ENCODE measurements at regions not wholly inside any gene's neighbourhood (a gene's known extent, or its start where the extent isn't known, plus 50 kb on each side); places are given as distances from the start of the nearest gene placed in this dataset.
"Not testable (repeated sequence)": the region's sequence is repeated elsewhere in the genome, so short reads cannot be mapped to it uniquely, and the experiment has no call there.

DNA sequence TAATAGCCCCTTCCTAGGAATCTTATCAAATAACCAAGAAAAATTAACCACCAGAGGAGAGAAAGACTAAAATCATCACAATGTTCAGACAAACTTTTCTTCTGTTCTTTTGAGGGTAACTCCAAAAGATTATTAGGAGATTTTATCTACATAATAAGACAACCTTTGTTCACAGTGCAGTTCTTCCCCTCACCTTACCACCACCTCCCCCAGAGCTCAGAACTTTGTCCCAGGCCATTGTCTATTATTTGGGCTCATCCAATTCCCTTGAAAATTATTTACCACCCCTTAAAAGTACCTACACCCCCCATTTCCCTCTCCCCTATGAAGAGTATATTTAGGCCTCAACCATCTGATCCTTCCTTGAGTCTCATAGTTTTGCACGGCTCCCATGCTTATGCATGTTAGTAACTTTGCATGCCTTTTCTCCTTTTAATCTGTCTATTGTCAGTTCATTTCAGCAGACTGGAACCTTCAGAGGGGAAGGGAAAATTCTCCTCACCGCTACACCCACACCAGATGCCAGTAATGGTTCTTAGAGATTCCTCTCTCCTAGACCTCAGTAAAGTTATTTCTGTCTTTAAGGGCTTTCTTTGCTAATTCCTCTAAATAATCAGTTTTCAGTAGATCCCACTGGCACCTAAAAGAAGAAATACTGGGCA, 234.9 kb downstream of the SKIDA1 start:
- no peak for DNase-seq (ENCODE audit: low read depth)

DNA sequence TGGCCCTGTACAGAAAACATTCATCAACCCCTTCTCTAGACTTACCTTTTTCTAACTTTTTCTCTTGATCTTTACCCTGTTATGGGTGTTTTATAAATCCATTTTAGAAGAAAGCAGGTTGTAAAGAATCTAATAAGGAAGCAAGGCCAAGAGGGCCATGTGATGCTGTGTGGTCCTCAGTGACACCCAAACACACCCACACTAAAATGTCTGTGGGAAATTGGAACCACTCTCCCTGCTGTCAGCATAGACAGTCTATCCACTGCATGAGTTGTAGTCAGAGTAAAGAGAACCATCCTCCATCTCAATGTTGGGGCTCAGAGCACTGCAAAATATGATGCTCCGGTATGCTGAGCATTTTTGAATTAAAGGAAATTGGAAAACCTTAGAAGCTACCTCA, 235.5 kb downstream of the SKIDA1 start:
- DNase-seq (ENCODE audit: low read depth): no peak

DNA sequence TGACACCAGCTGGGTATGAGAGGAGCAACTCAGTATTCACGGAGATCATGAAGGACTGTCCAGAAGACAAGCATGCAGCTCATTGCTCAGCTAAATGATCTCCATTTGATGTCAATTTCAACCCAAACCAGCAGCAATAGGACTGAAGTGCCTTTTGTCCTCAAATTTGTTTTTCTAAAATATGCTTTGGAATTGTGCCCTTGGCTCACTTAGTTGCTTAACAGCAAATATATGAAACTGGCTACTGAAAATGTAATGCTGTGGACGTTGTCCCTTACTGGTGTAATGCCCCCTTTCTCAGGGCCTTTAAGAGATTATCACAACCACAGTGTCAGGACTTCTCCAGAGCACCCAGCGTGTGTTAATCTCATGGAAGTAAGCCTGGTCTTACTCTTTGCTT, 236.2 kb downstream of the SKIDA1 start:
- no peak for DNase-seq (ENCODE audit: low read depth)

- no peak for DNase-seq (ENCODE audit: low read depth)
Observed at GRCh38 chr10:21285742-21286331, 239.6 kb downstream of the SKIDA1 start.

- no peak for DNase-seq (ENCODE audit: low read depth)
Observed at GRCh38 chr10:21285207-21285606, 240.3 kb downstream of the SKIDA1 start.

DNA sequence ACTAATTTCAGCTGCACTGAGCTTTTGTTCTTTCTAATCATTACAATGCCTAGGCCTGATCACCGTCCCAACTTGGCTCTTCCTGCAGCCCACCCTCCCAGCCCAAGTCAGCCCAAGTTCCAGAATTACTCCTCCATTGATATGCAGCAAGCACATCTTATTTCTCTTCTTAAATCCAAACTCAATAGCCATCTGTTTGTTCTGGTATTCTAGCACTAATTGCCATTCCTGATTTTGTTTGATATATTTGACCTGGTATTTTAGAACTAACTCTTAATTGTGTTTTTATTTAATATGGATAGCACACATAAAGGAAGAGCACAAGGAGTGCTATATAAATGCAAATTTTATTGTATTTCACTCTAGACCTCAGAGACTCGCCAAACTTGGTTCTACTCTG, 241.2 kb downstream of the SKIDA1 start:
- DNase-seq (ENCODE audit: low read depth): no peak

DNA sequence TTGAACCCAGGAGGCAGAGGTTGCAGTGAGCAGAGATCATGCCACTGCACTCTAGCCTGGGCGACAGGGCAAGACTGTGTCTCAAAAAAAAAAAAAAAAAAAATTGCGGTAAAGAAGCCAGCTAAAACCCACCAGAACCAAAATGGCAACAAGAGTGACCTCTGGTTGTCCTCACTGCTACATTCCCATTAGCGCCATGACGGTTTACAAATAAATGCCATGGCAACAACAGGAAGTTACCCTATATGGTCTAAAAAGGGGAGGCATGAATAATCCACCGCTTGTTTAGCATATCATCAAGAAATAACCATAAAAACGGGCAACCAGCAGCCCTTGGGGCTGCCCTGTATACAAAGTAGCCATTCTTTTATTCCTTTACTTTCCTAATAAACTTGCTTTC, 242.4 kb downstream of the SKIDA1 start:
- not testable (repeated sequence) for DNase-seq (ENCODE audit: low read depth)

DNA sequence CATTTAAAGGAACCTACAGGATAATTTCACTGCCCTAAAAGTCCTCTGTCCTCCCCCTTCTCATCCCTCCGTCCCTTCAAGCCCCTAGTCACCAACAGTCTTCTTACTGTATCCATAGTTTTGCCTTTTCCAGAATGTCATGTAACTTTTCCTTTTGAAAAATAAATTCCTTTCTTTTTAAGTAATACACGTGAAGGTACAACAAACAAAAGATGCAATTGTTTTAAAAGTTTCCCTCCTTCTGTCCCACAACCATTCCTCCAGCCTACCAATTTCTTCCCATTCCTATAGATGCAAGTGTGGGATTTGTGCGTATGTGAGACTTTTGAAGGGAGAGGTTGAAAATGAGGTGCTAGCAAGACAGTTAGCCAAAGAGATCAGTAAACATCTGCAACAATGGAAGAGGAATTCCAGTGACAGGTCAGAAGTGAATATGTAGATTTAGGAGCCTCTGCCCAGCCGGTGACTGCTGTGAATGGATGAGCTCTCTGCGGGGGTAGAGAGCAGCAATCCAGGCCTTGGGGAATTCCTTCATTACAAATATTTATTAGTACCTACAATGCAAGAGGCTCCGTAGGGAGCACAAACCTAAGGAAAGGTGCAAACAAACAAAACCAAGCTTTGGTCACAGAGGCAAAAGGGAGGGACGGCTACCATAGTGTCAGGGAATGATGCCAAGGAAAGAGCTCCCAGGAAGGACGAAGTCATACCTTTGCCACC, 243.6 kb downstream of the SKIDA1 start:
- DNase-seq (ENCODE audit: low read depth): no peak

DNA sequence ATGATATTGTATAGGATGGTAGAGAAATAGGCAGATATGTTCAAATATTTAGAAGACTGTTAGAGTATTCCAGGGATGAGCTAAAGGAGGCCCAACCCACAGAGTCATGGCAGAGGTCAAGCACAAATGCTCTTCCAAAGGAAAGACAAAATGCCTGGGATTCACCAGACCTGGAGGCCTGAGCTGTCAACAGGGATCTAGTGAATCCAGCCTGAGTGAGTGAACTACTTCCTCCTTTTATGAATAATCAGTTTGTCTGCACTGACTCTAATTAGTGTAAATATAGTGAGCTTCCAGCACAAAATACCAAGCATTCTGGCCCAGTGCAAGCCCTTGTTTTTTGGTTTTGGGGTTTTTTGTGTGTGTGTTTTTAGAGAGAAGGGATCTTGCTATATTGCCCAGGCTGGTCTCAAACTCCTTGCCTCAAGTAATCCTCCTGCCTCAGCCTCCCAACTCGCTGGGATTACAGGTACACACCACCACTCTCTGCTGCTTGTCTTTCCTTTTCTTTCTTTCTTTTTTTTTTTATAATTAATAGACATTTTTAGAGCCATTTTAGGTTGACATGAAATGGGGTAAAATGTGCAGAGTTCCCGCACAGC, 244.4 kb downstream of the SKIDA1 start:
- no peak for DNase-seq (ENCODE audit: low read depth)

GRCh38 chr10:21280037-21280436, 245.4 kb downstream of the SKIDA1 start:
- no peak for DNase-seq (ENCODE audit: low read depth)

DNA sequence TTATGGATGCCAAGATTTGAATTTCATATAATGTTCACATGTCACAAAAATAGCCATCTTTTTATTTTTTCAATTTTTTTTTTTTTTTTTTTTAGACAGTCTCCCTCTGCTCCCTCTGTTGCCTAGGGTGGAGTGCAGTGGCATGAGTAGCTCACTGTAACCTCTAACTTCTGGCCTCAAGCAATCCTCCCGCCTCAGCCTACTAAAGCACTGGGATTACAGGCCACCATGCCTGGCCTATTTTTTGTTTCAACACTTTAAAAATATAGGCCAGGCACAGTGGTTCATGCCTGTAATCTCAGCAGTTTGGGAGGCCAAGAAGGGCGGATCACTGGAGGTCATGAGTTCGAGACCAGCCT, 246.3 kb downstream of the SKIDA1 start:
- DNase-seq (ENCODE audit: low read depth): no peak

DNA sequence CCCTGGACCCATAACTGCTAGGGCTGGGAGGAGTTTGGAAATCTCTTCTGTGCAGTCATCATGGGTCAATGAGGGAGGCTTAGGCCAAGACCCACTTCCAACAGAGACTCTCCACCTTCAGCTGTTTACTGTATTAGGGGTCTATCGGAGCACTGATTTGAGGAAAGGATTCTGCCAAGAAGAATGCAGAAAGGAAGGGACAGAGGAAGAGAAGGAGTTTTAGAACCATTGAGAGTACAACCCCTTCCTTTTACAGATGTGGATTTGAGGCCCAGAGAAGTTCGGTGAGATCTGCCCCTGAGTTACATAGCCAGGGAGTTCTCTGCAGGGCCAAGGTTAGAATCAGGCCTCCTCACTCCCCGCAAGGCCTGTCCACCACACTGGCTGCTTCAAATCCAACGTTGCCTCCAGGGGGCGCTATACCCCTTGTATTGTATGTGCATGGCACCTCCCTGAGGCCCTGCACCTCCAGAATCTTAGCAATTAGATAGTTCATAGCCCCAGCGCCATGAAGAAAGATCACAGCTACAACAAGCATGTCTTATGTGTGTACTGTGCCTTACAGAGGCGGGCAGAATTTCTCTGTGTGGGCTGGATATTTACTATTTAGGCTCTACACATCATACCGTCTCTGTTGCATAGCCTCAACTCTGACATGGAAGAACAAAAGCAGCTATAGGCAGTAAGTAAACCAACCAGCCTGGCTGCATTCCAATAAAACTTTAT, 246.8 kb downstream of the SKIDA1 start:
- DNase-seq (ENCODE audit: low read depth): no peak

GRCh38 chr10:21273400-21273968, 252.0 kb downstream of the SKIDA1 start:
- DNase-seq (ENCODE audit: low read depth): no peak

DNA sequence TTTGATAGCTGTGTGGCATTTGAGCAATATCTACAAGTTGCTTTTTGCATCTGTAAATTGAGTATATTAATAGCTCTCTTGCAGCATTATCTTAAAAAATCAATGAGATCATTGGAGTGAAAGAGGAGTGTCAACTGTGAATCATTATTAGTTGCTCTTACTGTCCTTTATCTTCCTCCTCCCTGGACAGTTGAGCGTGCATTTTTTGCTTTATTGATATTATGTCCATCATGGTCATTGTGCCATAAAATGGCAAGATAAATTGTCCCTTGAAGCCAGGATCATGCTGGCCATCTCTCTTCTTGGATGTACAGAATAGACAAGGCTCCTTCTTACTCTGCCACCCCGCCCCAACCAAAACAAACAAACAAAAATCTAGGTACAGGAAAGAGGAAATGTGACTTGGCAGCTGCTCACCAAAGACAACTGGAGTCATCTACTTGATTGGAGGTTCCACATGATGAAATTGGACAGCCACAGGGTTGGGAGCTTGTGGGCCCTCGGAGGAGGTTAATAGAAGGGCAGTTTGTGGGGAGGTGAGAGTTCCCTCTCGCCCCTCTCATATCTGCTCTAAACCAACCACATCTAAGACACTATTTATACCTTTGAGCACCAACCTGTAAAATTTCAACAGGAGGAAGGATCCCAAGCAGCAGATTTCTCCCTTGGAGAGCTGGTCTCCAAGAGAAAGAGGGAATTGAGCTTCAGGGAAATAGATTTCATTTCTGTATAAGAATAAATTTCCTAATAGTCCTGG, 252.7 kb downstream of the SKIDA1 start:
- no peak for DNase-seq (ENCODE audit: low read depth)

GRCh38 chr10:21270976-21271375, 254.5 kb downstream of the SKIDA1 start:
- DNase-seq (ENCODE audit: low read depth): no peak

- no peak for DNase-seq (ENCODE audit: low read depth)
Observed at GRCh38 chr10:21269289-21269688, 256.2 kb downstream of the SKIDA1 start.

DNA sequence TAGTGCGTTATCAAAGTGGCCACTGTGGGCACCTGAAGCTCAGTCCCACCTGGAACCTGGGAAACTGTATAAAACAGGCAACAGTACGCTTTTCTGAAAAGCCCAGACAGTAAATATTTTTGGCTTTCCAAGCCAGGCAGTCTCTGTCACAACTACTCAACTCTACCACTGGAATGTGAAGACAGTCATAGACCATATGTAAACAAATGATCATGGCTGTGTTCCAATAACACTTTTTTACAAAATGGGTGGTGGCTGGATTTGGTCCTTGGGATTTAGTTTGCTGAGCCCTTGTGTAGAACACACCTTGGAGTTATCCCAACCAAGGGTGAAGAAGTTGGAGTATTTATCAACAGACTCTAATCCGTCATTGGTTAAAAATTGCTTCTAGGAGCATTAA, 259.9 kb downstream of the SKIDA1 start:
- no peak for DNase-seq (ENCODE audit: low read depth)

DNA sequence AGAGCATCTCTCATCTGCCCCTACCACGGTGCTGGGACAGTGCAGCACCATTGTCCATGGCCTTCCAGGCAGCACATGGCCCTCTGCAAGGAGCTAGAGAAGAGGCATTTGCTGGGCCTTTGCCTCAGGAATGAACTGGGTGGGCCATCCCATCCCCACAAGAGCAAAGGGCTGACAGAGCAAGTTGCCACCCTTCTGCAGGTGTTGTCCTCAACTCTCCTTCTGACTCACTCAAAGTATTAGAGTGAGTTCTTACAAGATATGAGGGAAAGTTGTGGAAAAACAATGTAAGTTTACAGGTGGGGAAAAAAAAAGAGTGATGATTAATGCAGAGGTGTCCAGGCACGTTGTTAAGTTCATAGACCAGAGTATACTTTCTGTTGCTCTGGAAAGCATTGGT, 261.2 kb downstream of the SKIDA1 start:
- DNase-seq (ENCODE audit: low read depth): no peak

DNA sequence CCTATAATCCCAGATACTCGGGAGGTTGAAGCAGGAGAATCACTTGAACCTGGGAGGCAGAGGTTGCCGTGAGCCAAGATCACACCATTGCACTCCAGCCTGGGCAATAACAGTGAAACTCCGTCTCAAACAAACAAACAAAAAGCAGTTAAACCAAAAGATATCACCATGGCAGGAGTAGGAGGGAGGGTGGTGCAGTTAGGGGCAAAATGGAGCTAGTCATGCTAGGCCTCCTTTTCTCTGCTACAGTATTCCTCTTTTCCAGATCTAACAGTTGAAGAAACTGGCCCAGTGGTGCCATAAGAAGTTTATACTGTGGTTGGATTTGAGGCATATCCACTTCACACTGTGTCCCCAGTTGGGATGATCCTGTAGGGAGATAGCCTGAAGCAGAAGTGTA, 261.6 kb downstream of the SKIDA1 start:
- no peak for DNase-seq (ENCODE audit: low read depth)

DNA sequence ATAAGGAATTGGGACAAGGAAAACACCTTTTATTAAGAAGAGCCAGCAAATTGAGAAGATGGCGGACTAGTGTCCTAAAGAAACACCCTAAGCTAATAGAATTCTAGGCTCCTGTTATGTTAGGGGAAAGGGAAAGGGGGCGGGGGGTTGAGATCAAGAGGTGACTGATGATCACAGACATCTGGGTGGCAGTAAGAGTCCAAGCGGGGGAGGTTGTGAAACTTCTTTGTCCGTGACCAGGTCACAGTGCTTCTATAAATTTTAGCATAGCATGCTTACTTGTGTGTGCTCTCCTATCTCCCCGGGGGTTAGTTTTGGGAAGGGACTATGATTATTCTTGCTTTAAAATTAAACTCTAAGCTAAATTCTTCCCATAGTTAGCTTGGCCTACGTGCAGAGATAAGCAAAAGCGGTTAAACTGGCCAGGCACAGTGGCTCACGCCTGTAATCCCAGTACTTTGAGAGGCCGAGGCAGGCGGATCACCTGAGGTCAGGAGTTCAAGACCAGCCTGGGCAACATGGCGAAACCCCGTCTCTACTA, 262.1 kb downstream of the SKIDA1 start:
- no peak for DNase-seq (ENCODE audit: low read depth)

DNA sequence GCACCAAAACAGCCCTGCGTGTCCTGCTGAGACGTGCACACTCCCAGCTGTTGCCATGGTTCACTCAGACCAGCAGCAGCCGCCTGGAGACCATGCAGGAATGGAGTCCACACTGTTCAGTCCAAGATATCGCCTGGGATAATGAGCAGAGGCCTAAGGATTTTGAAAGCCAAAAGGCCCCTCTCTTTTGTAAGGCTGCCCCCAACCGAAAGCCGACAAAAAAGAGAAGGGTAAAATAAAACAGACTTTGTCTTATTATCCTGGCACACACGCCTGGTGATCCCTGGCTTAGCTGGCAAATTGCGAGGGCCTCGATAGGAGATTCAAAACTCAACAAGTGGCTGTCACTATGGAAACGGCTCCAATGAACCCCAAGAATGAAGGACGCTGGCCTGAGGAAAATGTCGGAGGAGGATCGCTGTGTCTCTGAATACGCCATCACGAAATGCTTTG, 263.6 kb downstream of the SKIDA1 start:
- no peak for DNase-seq (ENCODE audit: low read depth)
